NCI-H2227 treated with DMSO at 0.1 percent for 48 hours (cell line): ENCODE measurements at regions not wholly inside any gene's neighbourhood (a gene's known extent, or its start where the extent isn't known, plus 50 kb on each side); places are given as distances from the start of the nearest gene placed in this dataset.
"Not testable (repeated sequence)": the region's sequence is repeated elsewhere in the genome, so short reads cannot be mapped to it uniquely, and the experiment has no call there.

Experiments
- DNase-seq: peaks from one replicate; lab custom pipeline; 2025; lab: John Stamatoyannopoulos, UW

- no peak for DNase-seq
Observed at GRCh38 chr16:66054095-66054494, 312.4 kb upstream of the CDH5 start.

GRCh38 chr16:66052745-66053144, 313.7 kb upstream of the CDH5 start:
- no peak for DNase-seq

- DNase-seq = no peak
Observed at GRCh38 chr16:66050991-66051390, 315.5 kb upstream of the CDH5 start.

- DNase-seq = no peak
Observed at GRCh38 chr16:66049865-66050264, 316.6 kb upstream of the CDH5 start.

GRCh38 chr16:66045626-66046025, 320.9 kb upstream of the CDH5 start:
- DNase-seq = no peak

- DNase-seq = no peak
Observed at GRCh38 chr16:66044556-66044955, 321.9 kb upstream of the CDH5 start.

- no peak for DNase-seq
Observed at GRCh38 chr16:66044089-66044488, 322.4 kb upstream of the CDH5 start.

DNA sequence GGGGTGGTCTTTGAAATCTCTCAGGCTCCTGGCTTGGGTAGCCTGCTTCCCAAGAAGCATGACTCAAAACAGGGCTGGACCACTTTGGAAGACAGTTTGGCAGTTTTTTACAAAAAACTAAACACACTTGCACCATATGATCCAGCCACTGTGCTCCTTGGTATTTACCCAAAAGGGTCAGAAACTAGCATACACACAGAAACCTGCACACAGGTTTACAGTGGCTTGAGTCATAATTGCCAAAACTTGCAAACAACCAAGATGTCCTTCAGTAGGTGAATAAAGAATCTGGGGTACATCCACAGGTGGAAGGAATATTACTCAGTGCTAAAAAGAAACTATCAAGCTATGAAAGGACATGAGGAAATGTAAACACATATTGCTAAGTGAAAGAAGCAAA, 323.2 kb upstream of the CDH5 start:
- DNase-seq = no peak

- DNase-seq = no peak
Observed at GRCh38 chr16:66042341-66042740, 324.1 kb upstream of the CDH5 start.

- no peak for DNase-seq
Observed at GRCh38 chr16:66041907-66042306, 324.6 kb upstream of the CDH5 start.

DNA sequence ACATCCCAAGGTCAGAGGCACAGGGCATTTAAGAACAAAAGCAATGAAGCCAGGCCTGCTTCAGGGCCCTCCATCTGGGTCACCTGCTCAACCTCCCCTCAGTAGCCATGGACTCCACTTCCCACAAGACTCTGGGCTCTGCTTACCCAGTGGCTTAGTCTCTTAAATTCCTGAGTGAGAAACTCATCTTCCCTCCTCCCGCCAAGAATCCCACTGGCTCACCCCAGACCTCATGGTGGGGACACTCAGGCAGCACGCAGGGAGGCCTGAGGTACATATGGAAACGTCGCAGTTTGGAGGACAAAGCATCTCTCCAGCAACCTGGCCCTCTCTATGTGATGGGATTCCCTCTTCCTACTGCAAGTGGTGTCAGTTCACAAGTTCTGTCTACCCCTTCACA, 326.7 kb upstream of the CDH5 start:
- no peak for DNase-seq

- no peak for DNase-seq
Observed at GRCh38 chr16:66036793-66037715, 329.4 kb upstream of the CDH5 start.

- DNase-seq = no peak
Observed at GRCh38 chr16:66036184-66036583, 330.3 kb upstream of the CDH5 start.

GRCh38 chr16:66035096-66035495, 331.4 kb upstream of the CDH5 start:
- DNase-seq = no peak

- no peak for DNase-seq
Observed at GRCh38 chr16:66032841-66033240, 333.6 kb upstream of the CDH5 start.

- no peak for DNase-seq
Observed at GRCh38 chr16:66030036-66030435, 336.5 kb upstream of the CDH5 start.

GRCh38 chr16:66028510-66029216, 337.8 kb upstream of the CDH5 start:
- no peak for DNase-seq

DNA sequence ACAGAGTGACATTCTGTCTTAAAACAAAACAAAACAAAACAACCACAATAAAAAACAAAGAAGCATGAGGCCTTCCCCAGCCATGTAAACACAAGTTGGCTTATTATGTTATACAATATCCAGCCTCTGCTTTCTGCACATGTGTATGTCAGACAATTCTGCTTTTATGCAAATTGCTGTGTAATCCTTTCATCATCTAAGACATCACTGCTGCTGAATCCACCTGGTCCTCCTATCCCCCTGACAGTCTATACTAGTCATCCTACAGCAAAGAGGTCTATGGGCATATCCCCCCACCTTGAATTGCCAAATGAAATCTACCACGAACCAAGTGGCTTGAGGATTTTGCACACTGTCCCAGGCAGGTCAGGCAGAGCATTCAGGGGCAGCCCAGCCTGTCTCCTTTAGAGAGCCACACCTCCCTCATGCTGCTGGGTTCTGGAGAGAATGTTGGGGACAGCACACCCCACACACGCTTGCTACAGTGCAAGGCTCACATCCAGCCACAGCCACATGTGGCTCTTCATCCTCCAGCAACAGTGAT, 339.6 kb upstream of the CDH5 start:
- no peak for DNase-seq

- DNase-seq = no peak
Observed at GRCh38 chr16:66026211-66026610, 340.3 kb upstream of the CDH5 start.

DNA sequence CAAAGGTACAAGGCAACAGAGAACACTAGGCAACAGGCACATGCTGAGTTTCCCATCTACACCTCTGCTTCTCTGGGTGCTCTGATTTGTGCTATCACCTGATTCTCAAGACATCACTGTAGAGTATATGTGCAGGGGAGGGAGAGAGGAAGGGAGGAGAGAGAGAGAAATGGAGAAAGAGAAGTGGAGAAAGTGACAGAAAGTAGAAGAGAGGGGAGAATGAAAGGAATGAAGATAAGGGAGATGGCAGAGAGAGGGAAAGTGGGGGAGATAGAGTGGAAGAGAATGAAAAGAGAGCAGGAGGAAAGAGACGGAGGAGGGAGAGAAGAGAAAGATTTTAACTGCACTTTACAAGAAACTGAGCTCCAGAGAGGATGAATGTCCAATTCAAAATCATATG, 340.7 kb upstream of the CDH5 start:
- no peak for DNase-seq

DNA sequence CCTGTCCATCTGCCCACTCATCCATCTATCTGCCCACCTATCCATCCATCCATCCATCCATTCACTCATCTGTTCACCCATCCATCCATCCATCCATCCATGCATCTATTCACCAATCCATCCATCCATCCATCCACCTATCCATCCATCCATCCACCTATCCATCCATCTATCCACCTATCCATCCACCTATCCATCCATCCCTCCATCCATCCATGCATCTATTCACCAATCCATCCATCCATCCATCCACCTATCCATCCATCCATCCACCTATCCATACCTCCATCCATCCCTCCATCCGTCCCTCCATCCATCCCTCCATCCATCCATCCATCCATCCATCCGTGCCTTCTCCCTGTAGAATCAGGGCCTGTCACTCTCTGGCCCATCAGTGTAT, 341.9 kb upstream of the CDH5 start:
- not testable (repeated sequence) for DNase-seq

DNA sequence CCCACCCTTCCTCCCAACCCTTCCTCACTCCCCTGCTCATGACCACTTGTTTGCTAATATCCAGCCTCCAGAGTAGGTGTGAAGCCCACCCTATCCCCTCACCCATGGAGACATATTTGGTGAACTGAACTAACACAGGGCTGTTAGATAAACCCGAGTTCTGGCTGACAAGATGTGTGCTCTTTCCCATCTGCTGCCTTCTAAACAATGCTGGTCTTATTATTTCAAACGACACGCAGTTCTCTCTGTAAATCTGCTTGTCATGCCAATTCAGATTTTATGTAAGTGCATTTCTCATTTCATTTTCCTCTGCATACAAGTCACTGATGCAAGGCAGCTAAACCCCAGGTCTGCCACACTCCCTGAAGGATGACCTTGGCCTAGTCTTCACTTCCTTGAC, 343.0 kb upstream of the CDH5 start:
- DNase-seq = no peak

GRCh38 chr16:66020642-66021041, 345.8 kb upstream of the CDH5 start:
- DNase-seq = no peak
